GM19438 (cell line): ENCODE measurements at regions not wholly inside any gene's neighbourhood (a gene's known extent, or its start where the extent isn't known, plus 50 kb on each side); places are given as distances from the start of the nearest gene placed in this dataset.
"Not testable (repeated sequence)": the region's sequence is repeated elsewhere in the genome, so short reads cannot be mapped to it uniquely, and the experiment has no call there.

ENCODE experiments used
- ATAC-seq: cut with Tn5 transposase; IDR thresholded peaks from one replicate; pipeline ENCODE4 v1.9.1; 2021; ENCODE audit warnings: low read depth; ENCODE audit not compliant: unreplicated experiment

DNA sequence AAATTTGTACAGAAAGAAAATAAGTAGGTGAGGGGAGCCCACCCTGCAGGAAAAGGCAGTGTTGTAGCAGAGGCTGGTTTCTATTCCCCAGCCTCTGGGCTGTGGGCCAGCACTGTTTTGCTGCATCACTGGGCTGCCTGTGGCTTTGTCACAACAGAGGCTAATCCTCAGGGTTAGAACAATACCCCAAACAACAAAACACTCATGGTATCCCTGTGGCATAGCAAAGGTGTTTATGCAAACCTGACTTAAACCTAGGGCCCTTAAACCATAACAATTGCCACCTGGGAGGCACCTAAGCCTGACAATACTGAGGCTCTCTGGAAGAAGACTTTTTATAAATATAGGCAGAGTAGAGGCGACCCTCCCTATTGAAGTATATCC is 314.7 kb downstream of the OLFM4 start:
- no peak for ATAC-seq

DNA sequence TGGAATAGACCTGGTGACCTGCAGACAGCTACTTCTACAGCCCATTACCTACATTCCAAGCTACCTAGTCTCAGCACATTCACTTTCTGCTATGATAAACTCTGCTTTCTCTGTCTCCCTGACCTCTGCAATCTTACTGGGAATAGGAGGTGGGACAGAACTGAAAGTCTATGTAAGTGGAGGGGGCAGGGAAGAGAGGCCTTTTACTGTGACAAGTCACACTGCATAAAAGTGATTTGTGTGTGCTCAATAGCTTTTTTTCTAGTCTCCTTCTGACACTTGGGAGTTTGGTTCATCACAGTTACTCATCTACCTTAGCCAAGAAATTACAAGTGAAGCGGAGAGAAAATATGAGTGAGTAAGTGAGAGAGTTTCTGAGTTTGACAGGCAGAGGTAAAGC is 322.4 kb downstream of the OLFM4 start:
- ATAC-seq = no peak

DNA sequence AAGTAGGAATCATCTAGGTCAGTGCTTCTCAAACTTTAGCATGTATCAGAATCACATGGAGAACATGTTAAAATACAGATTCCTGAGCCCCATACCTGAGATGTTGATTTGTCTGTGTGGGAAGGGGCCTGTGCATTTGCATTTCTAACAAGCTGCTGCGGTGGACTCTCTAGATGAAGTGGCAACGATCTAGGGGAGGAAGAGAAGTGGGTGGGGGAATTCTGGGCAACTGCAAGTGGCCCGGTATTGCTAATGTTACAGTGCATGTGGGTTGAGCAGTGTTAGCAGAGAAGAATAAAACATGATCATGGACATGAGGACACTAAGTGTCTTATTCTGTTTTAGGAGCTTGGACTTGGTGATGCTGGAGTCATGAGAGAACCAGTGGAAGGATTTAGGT is 329.0 kb downstream of the OLFM4 start:
- no peak for ATAC-seq

DNA sequence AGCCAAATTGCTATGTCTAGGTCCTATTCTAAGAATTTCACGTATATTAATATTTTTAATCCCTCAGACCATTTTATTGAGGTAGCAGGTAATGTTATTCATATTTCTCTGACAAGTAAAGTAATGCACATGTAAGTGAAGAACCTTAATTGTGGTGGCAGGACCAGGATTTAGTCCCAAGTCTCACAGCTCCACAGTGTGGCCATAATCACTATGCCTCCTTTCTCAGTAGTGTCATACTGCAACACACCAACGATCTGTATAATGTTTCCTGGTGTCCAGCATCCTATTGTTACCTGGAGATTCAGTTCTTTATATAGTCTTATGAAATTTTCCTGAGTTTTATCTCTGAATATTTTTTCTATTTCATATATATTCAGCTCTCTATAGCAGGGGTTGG is 340.3 kb downstream of the OLFM4 start:
- ATAC-seq = no peak

DNA sequence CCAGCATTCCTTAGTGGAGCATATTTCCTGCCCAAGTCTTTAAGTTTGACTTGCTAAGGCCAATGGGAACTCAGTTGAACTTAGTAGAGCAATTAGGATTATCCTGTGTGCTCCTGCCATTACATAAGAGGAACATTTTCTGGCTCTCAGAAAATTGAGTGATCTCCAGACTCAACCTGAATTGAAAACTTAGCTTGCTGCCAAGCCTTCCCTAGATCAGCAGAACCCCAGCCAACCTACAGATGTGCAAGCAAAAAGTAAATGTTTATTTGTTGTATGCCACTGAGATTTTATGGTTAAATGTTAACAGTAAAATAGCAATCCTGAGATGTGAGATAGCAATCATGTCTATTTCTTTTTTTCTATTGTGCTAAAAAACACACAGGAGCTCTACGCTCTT is 350.9 kb downstream of the OLFM4 start:
- no peak for ATAC-seq

DNA sequence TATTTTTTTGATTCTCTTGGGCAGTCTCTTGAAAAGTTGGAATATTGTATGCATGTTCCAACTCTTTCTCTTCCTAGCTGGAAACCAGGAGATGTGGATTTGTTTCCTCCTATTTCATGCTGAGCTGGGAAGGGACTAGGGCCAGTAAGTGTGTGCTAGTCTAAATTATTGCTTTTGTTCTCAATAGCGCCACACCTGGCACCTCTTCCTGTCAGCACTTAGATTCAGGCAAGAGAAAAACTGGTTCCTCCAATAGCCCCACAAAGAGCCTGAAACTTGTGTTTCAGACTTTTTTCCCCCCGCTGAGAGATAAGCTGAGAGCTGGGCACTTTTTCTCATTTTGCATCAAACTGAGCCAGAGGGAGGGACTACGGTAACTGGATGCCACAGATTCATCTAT is 353.4 kb downstream of the OLFM4 start:
- no peak for ATAC-seq

DNA sequence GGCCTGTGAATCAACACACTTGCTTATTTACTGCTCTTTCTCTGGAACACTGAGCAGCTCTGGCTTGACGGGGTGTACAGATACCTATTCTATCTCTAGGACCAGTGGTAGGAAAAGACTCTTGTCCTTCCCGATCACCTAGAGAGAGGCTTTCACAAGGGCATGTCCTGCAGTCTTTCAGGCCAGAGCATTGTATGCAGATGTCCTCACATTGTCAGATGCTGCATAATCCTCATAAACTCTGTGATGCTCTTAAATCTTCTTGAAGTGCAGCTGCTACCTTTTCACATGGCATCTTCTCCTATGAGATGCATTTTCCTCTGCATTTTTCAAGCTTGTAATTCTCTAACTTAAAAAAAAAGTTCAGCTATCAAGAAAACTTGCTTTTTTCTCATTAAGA is 369.4 kb downstream of the OLFM4 start:
- no peak for ATAC-seq

DNA sequence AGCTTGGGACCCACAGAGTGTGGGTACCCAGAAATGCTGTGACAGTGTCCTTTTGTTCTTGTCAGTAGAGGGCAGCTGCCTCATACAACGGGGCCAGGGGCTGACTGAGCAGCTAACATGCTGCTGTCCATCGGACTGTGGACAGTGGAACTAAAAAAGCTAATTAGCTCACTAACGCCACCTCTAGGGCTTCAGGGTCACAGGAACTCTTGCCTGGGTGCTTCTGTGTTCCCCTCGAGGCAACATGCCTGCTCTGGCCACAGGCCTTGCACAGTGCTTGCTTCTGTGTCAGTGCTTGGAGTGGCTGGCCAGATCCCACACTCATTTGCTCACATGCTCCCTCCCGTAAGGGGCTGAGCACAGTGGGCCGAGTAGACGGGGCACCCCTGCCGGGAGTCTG is 377.0 kb downstream of the OLFM4 start:
- no peak for ATAC-seq

DNA sequence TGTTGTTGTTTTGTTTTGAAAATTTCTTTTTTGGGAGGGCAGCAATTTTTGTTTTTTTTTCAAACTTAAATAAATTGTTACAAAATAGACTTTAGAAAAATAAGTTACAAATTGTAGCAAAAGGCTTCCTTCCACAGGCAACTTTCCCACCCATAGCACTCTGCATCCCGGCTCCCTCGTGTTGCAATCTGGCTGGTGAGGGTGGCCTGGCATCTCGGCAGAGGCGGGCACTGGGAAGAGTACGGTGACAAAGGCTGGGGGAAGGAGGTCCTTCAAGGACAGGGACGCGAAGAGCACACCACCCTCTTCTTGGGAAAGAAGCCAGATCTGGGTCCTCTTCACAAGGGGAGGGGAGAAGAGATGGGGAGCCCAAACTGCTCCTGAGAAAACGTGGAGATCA is 379.7 kb downstream of the OLFM4 start:
- ATAC-seq = no peak

DNA sequence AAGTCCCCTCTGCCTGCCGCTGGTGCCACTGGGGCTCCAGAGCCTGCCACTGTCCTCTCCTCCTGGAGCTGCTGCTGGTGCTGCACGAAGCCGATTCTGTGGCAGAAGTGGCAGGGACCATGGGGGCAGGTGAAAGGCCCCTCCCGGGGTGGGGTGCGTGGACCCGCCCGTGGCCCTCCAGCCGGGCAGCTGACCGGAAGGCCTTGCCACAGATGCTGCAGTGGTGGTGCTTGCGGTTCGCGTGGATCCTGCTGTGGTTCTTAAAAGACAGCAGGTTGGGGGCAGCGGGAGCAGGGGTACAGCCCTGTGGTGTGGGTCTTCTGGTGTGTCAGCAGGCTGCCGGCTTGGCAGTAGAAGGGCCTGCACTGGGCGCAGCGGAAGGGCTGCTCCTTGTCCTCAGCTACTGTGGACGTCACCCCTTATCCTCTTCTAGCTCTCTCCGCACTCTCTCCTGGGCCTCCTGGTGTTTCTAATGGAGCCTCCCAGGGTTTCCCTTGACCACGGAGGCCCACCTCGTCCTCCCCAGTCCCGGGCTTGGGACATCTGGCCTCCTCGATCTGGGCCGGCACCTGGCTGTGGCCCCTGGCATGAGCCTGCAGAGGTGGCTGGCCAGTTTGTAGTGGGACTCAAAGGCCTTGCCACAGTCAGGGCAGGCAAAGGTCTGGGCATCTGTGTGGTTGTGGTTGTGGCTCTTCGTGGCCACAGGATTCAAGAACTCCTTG is 380.4 kb downstream of the OLFM4 start:
- ATAC-seq = no peak

DNA sequence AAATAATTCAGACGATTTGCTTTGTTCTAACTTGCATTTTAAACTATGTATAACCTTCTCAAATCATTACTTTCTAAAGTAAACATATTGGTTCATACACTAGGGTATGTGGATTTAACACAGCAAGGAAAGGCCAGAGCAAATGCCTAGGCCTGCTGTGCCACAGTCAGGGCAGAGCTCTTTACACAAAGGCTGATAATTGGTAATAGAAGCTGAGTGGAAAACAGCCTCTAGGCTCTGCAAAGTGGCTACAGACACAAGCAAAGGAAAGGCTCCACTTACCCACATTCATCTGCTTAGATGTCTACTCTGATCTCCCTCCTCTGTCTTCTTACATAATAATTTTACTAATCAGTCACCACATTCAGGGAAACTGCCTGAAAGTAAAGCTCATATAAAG is 382.9 kb downstream of the OLFM4 start:
- ATAC-seq = no peak

DNA sequence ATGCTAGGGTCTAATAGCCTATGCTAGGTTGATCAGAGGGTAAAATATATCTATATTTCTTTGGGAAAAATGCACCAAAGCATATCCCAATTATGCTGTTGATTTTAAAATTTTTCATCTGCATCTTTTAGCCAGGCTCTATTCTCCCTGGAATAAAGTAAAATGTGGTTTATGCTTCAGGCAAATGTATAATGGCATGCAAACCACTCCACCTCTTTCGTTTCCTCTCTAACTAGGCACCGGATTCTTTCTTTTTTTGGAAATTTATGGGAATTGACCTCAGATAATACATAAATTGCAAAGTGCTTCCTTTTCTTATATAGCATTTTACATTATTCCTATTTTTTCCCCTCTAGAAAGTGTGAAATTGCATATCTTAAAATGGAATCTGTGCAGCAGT is 386.5 kb downstream of the OLFM4 start:
- ATAC-seq = no peak

DNA sequence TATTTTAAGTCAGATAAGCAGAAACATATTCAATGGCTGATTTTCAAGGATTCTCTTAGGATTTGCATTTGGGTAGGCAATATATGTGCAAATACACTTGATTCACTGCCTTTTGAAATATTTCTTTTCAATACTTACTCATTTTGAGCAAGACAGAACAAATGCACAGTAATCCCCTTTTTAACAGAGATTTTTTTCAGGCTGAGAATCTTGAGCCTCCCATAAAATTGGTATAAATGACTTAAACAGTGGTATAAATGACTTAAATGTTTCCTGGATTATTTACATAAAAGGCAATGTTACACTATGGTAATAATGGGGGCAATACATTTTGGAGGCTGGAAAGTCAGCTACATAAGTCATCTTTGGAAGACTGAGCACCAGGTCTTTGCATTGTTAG is 389.0 kb downstream of the OLFM4 start:
- no peak for ATAC-seq

DNA sequence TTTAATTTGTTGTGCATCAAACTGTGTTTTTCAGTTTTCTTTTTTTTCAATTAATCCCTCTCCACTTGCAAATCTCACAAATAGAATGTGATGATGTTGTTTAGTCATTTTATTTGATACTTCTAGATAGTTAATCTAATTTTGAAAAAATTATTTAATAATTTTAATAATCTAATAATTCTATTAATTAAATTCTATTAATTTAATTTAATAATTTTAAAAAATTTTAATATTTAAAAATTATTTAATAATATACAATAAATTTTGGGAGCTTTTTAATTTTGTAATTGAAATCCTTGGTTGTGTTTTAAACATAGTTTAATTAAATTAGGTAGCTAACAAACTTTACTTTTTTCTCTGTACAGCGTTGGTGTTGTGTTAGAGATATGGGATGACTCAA is 393.8 kb downstream of the OLFM4 start:
- ATAC-seq = no peak

DNA sequence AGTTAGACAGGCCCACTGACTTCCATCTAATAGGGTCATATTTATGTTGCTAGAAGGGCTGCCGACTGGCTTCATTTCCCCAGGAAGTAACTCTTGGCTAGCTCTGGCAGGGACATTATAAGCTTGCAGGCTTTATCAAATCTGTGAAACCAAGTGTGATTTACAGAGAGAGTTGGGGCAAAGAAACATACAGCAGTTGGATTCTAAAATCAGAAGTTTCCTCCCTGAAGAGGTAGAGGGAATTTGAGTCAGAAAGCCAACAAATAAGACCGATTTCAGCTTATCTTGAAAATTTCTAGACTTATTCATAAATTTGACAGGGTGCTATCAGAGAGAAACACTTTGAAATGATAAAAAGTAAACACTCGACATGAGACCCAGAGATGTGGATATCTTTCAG is 407.8 kb downstream of the OLFM4 start:
- no peak for ATAC-seq

DNA sequence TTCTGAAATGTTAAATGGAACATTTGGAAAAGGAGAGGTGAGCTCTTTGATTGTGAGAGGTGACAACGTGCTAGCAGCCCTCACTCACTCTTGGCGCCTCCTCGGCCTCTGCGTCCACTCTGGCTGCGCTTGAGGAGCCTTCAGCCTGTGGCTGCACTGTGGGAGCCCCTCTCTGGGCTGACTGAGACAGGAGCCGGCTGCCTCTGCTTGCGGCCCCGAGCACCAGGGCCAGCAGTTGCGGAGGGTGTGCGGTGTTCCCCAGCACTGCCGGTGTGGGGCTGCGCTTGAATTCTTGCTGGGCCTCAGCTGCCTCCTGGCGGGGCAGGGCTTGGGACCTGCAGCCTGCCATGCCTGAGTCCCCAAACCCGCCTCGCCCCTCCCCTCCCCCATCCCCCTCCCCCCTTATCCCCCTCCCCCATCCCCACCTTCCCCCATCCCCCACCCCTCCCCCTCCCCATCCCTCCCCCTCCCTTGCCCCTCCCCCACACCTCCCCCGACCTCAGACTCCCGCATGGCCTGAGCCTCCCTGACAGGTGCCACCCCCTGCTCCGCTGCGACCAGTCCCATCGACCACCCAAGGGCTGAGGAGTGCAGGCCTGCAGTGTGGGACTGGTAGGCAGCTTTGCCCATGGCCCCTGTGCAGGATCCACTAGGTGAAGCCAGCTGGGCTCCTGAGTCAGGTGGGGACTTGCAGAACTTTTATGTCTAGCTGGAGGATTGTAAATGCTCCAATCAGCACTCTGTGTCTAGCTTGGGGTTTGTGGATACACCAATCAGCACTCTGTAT is 411.0 kb downstream of the OLFM4 start:
- no peak for ATAC-seq

DNA sequence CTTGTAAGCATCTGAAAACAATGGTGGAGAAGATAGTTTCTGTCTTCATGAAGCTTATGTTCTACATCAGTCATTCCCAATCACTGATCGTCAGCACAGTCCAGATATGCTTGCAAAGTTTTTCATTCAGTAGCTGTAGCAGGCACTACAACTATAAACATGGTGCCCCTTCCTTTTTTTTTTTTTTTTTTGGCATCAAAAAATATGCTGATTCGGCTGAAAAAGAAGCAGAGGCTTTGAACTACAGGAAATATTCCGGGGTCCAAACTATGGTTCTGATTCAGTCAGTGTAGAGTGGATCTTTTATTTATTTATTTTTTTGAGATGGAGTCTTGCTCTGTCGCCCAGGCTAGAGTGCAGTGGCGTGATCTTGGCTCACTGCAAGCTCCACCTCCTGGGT is 414.4 kb downstream of the OLFM4 start:
- ATAC-seq = no peak

DNA sequence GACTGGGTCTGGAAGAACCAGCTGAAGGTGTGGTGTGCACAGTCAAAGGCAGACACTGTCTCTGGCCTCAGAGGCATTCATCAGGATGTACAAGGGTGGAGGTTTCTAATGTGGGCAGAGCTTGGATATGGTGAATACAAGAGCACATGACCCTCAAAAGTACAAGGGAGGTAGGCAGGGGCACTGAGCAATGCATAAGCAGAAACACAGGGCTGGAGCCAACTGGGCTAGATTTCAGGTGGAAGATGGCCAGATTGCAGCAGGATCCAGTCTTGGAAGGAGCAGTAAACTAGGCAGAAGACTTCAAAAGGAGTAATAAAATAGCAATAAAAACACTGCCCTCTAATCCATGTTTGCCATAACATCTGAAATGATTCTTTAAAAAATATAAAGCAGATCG is 417.1 kb downstream of the OLFM4 start:
- ATAC-seq = no peak

DNA sequence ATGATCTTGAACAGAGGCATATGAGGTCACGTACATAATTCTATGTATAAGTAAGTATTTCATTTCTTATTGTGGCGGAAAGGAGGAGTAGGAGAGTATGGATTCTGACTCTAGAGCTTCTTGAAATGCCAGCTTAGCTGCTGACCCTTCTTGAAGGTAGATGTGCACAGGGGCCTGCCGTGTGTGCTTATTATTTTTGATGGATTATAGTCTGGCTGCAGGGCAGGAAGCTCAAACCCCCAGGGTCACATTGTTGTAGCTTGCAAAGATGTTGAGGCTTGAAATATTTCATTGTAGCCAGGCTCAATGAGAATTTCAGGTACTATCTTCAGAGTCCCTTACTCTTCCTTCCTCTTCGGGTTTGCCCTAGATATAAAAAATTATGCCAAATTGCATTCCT is 418.8 kb downstream of the OLFM4 start:
- ATAC-seq = no peak

DNA sequence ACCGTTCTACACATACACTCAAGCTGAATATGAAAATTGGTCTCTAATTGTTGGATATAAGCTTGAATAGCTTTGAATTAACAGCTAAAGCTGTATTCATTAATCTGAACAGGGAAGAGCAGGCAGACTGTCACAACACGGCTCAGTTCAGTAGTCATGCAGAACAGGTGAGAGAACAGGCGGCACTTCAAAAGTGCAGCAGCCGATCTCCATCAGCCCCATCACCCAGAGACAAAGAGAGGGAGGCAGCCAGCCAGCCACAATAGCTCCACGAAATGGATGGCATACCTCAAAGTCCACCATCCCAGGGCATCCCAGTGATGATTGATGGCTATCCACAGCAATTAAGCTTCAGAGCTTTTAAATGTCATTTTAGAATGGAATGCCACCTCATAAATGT is 419.2 kb downstream of the OLFM4 start:
- ATAC-seq = no peak

DNA sequence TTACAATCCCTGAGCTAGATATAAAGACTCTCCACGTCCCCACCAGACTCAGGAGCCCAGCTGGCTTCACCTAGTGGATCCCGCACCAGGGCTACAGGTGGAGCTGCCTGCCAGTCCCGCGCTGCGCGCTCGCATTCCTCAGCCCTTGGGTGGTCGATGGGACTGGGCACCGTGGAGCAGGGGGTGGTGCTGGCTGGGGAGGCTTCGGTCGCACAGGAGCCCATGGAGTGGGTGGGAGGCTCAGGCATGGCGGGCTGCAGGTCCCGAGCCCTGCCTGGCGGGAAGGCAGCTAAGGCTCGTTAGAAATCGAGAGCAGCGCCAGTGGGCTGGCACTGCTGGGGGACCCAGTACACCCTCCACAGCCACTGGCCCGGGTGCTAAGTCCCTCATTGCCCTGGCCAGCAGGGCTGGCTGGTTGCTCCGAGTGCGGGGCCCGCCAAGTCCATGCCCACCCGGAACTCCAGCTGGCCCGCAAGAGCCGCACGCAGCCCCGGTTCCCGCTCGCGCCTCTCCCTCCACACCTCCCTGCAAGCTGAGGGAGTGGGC is 423.7 kb downstream of the OLFM4 start:
- ATAC-seq = not testable (repeated sequence)

DNA sequence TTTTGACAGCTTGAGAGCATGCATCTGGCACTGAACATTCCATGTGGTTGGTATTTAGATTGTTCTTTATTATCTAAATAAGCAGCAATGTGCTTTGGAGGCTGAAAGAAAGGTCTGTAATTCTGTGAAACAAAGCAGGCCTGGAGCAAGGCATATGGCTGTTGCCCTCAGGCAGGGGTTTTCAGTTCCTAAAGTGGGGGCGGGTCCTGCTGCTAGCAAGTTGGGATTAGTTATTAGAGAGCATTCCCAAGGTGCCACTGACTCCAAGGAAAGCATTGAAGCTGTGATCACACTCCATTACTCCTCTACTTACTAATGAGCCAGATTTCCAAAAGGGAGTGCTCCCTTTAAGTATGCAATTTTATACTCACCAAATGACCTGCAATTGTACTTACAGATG is 432.2 kb downstream of the OLFM4 start:
- ATAC-seq = no peak
